ENCODE measurements at regions not wholly inside any gene's neighbourhood (a gene's known extent, or its start where the extent isn't known, plus 50 kb on each side); places are given as distances from the start of the nearest gene placed in this dataset.
"Not testable (repeated sequence)": the region's sequence is repeated elsewhere in the genome, so short reads cannot be mapped to it uniquely, and the experiment has no call there.

DNA sequence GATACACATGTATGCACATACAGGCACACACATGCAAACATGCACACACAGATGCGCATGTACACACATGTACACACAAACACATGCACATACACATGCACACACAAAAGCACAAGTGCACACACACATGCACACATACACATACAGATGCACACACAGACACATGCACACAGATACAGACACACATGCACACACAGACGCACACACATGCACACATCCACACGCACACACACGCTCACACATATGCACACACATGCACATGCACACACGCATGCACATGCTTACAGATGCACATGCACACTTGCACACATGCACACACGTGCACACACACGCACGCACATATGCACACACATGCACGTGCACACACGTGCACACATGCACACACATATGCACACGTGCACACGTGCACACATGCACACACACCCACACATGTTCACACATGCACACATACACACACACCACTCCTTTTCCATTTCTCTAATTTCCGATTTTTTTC is 283.8 kb upstream of the FRG2C start:
- H3K36me3 Mint-ChIP-seq (ENCODE audit: unreplicated experiment), result no peaks in the 10 kb centered on the region
- no peak for DNase-seq (ENCODE audit: extremely low spot score, unreplicated experiment)
- no peak overlapping the region for H3K4me3 Mint-ChIP-seq (ENCODE audit: unreplicated experiment)
- no peak for TF ChIP-seq CTCF (IDR thresholded peaks at IDR 0.05)
- H3K27me3 Mint-ChIP-seq (ENCODE audit: unreplicated experiment), result no peaks in the 10 kb centered on the region
- H3K4me1 Mint-ChIP-seq (ENCODE audit: unreplicated experiment), result peaks cover 12% of the 10 kb centered on the region
- H3K9me3 Mint-ChIP-seq (ENCODE audit: unreplicated experiment), result peaks cover 5% of the 10 kb centered on the region
- no peak overlapping the region for H3K27ac Mint-ChIP-seq (ENCODE audit: unreplicated experiment)

GRCh38 chr3:75384016-75384415 is 280.1 kb upstream of the FRG2C start:
- H3K36me3 Mint-ChIP-seq (ENCODE audit: unreplicated experiment); H3K27ac Mint-ChIP-seq (ENCODE audit: unreplicated experiment); DNase-seq (ENCODE audit: extremely low spot score, unreplicated experiment); H3K4me3 Mint-ChIP-seq (ENCODE audit: unreplicated experiment); H3K27me3 Mint-ChIP-seq (ENCODE audit: unreplicated experiment); H3K9me3 Mint-ChIP-seq (ENCODE audit: unreplicated experiment): not testable (repeated sequence)
- H3K4me1 Mint-ChIP-seq (ENCODE audit: unreplicated experiment), result peaks cover 28% of the 10 kb centered on the region

DNA sequence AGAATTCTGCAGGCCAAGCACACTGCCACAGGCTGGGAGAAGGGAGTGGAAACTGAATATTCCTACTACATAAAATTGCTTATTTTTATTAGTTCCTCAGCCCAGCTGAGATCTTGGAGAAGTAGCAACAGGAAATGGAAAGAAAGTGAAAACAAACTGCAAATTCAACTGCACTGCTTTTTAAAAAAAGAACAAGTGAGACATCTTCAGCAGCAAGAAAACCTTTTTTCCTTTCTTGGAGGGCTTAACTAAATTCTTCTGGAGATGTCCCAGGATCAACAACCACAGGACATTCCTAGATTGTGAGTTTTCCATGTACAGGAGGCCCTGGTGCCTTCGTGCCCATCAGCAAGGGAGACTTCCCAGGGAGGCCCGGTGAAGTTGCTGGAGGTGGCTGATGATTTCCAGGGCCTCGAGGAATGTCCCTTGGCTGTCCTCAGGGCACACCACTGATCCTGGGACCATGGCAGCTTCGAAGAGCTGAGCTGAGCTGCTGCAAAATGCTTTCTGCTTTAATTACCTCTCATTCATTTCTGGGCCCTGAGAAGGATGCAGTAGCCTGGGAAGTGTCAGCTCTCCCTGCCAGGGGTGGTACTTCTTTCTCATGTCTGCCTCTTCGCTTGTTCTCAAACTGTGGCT is 275.5 kb upstream of the FRG2C start:
- not testable (repeated sequence) for H3K36me3 Mint-ChIP-seq (ENCODE audit: unreplicated experiment); DNase-seq (ENCODE audit: extremely low spot score, unreplicated experiment); H3K27me3 Mint-ChIP-seq (ENCODE audit: unreplicated experiment); H3K9me3 Mint-ChIP-seq (ENCODE audit: unreplicated experiment)
- H3K4me3 Mint-ChIP-seq (ENCODE audit: unreplicated experiment), result peak overlapping the region; percentile 40
- H3K27ac Mint-ChIP-seq (ENCODE audit: unreplicated experiment), result peak overlapping the region; percentile 82
- peaks cover 29% of the 10 kb centered on the region for H3K4me1 Mint-ChIP-seq (ENCODE audit: unreplicated experiment)

DNA sequence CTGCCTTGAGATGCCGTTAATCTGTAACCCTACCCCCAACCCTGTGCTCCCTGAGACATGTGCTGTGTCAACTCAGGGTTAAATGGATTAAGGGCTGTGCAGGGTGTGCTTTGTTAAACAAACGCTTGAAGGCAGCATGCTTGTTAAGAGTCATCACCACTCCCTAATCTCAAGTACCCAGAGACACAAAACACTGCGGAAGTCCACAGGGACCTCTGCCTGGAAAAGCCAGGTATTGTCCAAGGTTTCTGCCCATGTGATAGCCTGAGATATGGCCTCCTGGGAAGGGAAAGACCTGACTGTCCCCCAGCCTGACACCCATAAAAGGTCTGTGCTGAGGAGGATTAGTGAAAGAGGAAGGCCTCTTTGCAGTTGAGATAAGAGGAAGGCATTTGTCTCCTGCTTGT is 270.8 kb upstream of the FRG2C start:
- DNase-seq (ENCODE audit: extremely low spot score, unreplicated experiment); H3K27me3 Mint-ChIP-seq (ENCODE audit: unreplicated experiment); H3K4me3 Mint-ChIP-seq (ENCODE audit: unreplicated experiment); H3K36me3 Mint-ChIP-seq (ENCODE audit: unreplicated experiment); H3K9me3 Mint-ChIP-seq (ENCODE audit: unreplicated experiment); H3K27ac Mint-ChIP-seq (ENCODE audit: unreplicated experiment): not testable (repeated sequence)
- peaks cover 20% of the 10 kb centered on the region for H3K4me1 Mint-ChIP-seq (ENCODE audit: unreplicated experiment)

DNA sequence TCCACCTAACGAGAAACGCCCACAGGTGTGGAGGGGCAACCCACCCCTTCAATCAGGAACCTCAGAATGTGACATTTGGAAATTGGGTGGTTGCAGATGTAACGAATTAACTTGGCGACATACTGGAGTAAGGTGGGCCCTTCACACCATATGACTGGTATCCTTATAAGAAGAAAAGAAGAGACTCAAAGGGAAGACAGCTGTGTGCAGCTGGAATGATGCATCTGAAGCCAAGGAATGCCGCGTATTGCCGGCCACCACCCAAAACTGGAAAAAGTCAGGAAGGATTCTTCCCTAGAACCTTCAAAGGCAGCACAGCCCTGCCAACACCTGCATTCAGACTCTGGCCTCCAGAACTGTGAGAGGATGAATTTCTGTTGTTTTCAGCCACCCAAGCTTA is 270.0 kb upstream of the FRG2C start:
- not testable (repeated sequence) for H3K36me3 Mint-ChIP-seq (ENCODE audit: unreplicated experiment); H3K27ac Mint-ChIP-seq (ENCODE audit: unreplicated experiment); H3K9me3 Mint-ChIP-seq (ENCODE audit: unreplicated experiment); H3K4me3 Mint-ChIP-seq (ENCODE audit: unreplicated experiment); DNase-seq (ENCODE audit: extremely low spot score, unreplicated experiment); H3K27me3 Mint-ChIP-seq (ENCODE audit: unreplicated experiment)
- H3K4me1 Mint-ChIP-seq (ENCODE audit: unreplicated experiment), result peaks cover 12% of the 10 kb centered on the region

GRCh38 chr3:75394562-75395360 is 269.4 kb upstream of the FRG2C start:
- not testable (repeated sequence) for H3K4me3 Mint-ChIP-seq (ENCODE audit: unreplicated experiment); H3K9me3 Mint-ChIP-seq (ENCODE audit: unreplicated experiment); H3K27me3 Mint-ChIP-seq (ENCODE audit: unreplicated experiment); H3K27ac Mint-ChIP-seq (ENCODE audit: unreplicated experiment); DNase-seq (ENCODE audit: extremely low spot score, unreplicated experiment); H3K36me3 Mint-ChIP-seq (ENCODE audit: unreplicated experiment); H3K4me1 Mint-ChIP-seq (ENCODE audit: unreplicated experiment)

- DNase-seq (ENCODE audit: extremely low spot score, unreplicated experiment), result no peak
- Mint-ChIP-seq H3K4me1 (ENCODE audit: unreplicated experiment) (peaks cover 5% of the 10 kb centered on the region), H3K27ac (ENCODE audit: unreplicated experiment) (no peak overlapping the region)
Measured at GRCh38 chr3:75395580-75396315, 268.4 kb upstream of the FRG2C start.

More at GRCh38 chr3:75395580-75396315, 268.4 kb upstream of the FRG2C start:
- H3K4me3 Mint-ChIP-seq (ENCODE audit: unreplicated experiment), result no peak overlapping the region
- no peaks in the 10 kb centered on the region for H3K36me3 Mint-ChIP-seq (ENCODE audit: unreplicated experiment)
- no peaks in the 10 kb centered on the region for H3K27me3 Mint-ChIP-seq (ENCODE audit: unreplicated experiment)
- no peak for TF ChIP-seq CTCF (IDR thresholded peaks at IDR 0.05)
- H3K9me3 Mint-ChIP-seq (ENCODE audit: unreplicated experiment), result no peaks in the 10 kb centered on the region

Data from osteocyte (in vitro differentiated cells).